ENCODE measurements at regions not wholly inside any gene's neighbourhood (a gene's known extent, or its start where the extent isn't known, plus 50 kb on each side); places are given as distances from the start of the nearest gene placed in this dataset.

GRCh38 chr12:73342733-73343132 lies 1070.6 kb downstream of the TRHDE start:
- peaks cover 0 to 2% (median 0%) of the 10 kb centered on the region in 4 donors for H3K9me3 ChIP-seq
- intact Hi-C loops (cut with DNase I): no loop called here
- 73 to 82% methylated on average over 3 of the region's 3 CpGs for WGBS, 2 donors

GRCh38 chr12:73352826-73353225 lies 1080.7 kb downstream of the TRHDE start:
- Histone ChIP-seq H3K4me3 (no peak overlapping the region), H3K27me3 (no peaks in the 10 kb centered on the region), H3K9me3 (peaks cover 0 to 2% (median 0%) of the 10 kb centered on the region in 4 donors), H3K4me1 (no peaks in the 10 kb centered on the region), H3K36me3 (no peaks in the 10 kb centered on the region), H3K27ac (no peak overlapping the region)
- intact Hi-C loops (cut with DNase I): no loop called here
- TF ChIP-seq, protein P1, sequence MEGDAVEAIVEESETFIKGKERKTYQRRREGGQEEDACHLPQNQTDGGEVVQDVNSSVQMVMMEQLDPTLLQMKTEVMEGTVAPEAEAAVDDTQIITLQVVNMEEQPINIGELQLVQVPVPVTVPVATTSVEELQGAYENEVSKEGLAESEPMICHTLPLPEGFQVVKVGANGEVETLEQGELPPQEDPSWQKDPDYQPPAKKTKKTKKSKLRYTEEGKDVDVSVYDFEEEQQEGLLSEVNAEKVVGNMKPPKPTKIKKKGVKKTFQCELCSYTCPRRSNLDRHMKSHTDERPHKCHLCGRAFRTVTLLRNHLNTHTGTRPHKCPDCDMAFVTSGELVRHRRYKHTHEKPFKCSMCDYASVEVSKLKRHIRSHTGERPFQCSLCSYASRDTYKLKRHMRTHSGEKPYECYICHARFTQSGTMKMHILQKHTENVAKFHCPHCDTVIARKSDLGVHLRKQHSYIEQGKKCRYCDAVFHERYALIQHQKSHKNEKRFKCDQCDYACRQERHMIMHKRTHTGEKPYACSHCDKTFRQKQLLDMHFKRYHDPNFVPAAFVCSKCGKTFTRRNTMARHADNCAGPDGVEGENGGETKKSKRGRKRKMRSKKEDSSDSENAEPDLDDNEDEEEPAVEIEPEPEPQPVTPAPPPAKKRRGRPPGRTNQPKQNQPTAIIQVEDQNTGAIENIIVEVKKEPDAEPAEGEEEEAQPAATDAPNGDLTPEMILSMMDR (IDR thresholded peaks at IDR 0.05): no peak
- no peak for TF ChIP-seq POLR2AphosphoS5 (IDR thresholded peaks at IDR 0.05)
- TF ChIP-seq POLR2A (IDR thresholded peaks at IDR 0.05): no peak
- 87 to 88% methylated on average over 1 of the region's 1 CpG for WGBS, 2 donors
- no peak for DNase-seq

More at GRCh38 chr12:73342733-73343132, 1070.6 kb downstream of the TRHDE start:
- Histone ChIP-seq H3K36me3 (no peaks in the 10 kb centered on the region), H3K4me1 (no peaks in the 10 kb centered on the region), H3K4me3 (no peak overlapping the region), H3K27ac (no peak overlapping the region), H3K27me3 (no peaks in the 10 kb centered on the region)
- no peak for DNase-seq
- TF ChIP-seq POLR2AphosphoS5 (IDR thresholded peaks at IDR 0.05) (no peak), EP300 (IDR thresholded peaks at IDR 0.05) (no peak), POLR2A (IDR thresholded peaks at IDR 0.05) (no peak)
- TF ChIP-seq, protein P1 (IDR thresholded peaks at IDR 0.05): no peak

DNA sequence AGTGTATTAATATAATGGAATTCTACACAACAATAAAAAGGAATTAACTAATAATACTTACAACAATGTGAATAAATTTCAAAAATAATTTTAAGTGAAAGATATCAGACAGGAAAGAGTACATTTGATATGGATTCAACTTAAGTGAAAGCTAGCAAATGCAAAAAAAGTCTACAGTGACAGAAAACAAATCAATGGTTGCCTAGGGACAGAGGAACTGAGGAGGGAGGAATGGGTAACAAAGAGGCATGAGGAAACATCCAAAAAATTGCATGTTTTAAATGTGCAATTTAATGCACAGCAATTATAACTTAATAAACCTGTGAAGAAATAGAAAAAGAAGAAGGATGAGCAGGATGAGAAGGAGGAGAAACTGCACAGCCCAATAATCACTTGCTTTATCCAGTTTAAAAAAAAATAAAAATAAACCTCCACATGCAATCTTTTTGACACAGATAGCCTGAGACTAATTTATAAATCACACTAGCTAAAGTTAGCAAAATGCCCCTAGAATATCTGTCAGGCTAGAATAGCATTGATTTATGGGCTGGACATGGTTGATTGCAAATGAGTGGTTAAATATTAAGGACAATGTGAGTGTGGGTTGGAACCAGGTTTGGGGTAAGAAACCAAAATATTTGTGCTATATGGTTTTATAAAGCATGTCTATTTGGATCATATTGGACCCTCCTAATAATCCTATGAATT lies 1089.1 kb downstream of the TRHDE start:
- Histone ChIP-seq H3K36me3 (no peaks in the 10 kb centered on the region), H3K27me3 (no peaks in the 10 kb centered on the region), H3K9me3 (no peaks in the 10 kb centered on the region), H3K27ac (no peak overlapping the region), H3K4me3 (no peak overlapping the region), H3K4me1 (no peaks in the 10 kb centered on the region)
- intact Hi-C loops (cut with DNase I): no loop called here
- TF ChIP-seq, protein P1 (IDR thresholded peaks at IDR 0.05): no peak
- TF ChIP-seq EP300 (IDR thresholded peaks at IDR 0.05) (no peak), POLR2AphosphoS5 (IDR thresholded peaks at IDR 0.05) (no peak), POLR2A (IDR thresholded peaks at IDR 0.05) (no peak)
- no peak for DNase-seq

DNA sequence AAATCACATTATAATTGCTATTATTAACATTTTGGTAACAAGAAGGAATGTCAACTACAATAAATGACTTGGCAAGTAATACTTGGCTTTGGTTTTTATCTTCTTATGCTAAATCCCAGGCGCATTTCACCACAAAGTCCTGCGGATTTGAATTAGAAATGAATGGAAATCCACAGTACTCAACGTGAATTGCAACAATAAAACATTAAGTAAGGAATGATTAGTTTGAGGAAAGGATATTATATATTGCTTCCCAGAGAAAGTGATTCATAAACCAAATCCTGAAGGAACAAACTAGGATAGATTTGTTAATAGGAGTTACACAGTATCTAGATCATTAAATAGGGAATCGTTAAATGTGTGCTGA lies 1089.7 kb downstream of the TRHDE start:
- DNase-seq: no peak
- Histone ChIP-seq H3K4me3 (no peak overlapping the region), H3K4me1 (no peaks in the 10 kb centered on the region), H3K36me3 (no peaks in the 10 kb centered on the region), H3K27me3 (no peaks in the 10 kb centered on the region), H3K27ac (no peak overlapping the region), H3K9me3 (no peaks in the 10 kb centered on the region)
- intact Hi-C loops (cut with DNase I): no loop called here
- no peak for TF ChIP-seq POLR2AphosphoS5 (IDR thresholded peaks at IDR 0.05)
- no peak for TF ChIP-seq POLR2A (IDR thresholded peaks at IDR 0.05)
- TF ChIP-seq, protein P1 (IDR thresholded peaks at IDR 0.05): no peak
- no peak for TF ChIP-seq EP300 (IDR thresholded peaks at IDR 0.05)
- WGBS, 2 donors: 75 to 78% methylated on average over 4 of the region's 4 CpGs

DNA sequence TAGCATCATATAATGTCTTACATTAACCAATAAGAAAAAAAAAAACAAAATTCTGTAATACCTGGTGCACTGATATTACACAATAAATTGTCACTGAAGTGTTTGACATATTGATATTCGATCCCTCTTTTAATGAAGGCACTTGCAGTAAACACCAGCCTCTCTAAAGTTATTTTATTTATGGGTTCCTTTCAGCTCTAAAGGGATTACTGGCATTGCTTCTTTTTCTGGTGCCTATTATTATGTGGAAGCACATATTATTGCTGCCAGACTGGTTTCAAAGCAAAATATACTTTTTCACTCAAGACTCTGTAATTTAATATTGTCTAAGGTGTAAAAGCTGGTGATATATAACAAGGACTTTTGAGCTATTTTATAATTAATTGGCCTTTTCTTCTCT lies 1090.5 kb downstream of the TRHDE start:
- TF ChIP-seq, protein P1 (IDR thresholded peaks at IDR 0.05): no peak
- no peak for TF ChIP-seq POLR2AphosphoS5 (IDR thresholded peaks at IDR 0.05)
- 74 to 76% methylated on average over 1 of the region's 1 CpG for WGBS, 2 donors
- no peak overlapping the region for H3K27ac ChIP-seq
- no peaks in the 10 kb centered on the region for H3K36me3 ChIP-seq
- intact Hi-C loops (cut with DNase I): no loop called here
- no peak overlapping the region for H3K4me3 ChIP-seq
- H3K9me3 ChIP-seq: no peaks in the 10 kb centered on the region
- H3K27me3 ChIP-seq: no peaks in the 10 kb centered on the region
- DNase-seq: no peak
- H3K4me1 ChIP-seq: no peaks in the 10 kb centered on the region
